K562 (cell line): ENCODE measurements at regions not wholly inside any gene's neighbourhood (a gene's known extent, or its start where the extent isn't known, plus 50 kb on each side); places are given as distances from the start of the nearest gene placed in this dataset.

Experiments
- ATAC-seq: fragments of 200-7000 bp; cut with Tn5 transposase; 3 replicates; pipeline ENCODE4 v1.9.1; 2020; ENCODE audit warnings: moderate library complexity
- BruUV-seq: library from RNA; stranded (reverse); fragments of 400-500 nt; replicated peaks from 2 replicates; lab custom pipeline; 2021; lab: Mats Ljungman, UMichigan
- CTCF ChIA-PET: fragments of 300-600 bp; formaldehyde crosslinking; extraction: SDS; loops from one replicate; lab custom pipeline; 2021; ENCODE audit warnings: low intra/inter-chr PET ratio; lab: Yijun Ruan, JAX
- POLR2A ChIA-PET: fragments of 300-600, 350-650 bp; sonication (Branson Sonifier 250); formaldehyde crosslinking; extraction: SDS; loops from one replicate; lab custom pipeline; 2021; ENCODE audit warnings: antibody characterized with exemption, inconsistent platforms; lab: Yijun Ruan, JAX
- DNase-seq, 4 experiments: peaks; one replicate each; pipeline versions ENCODE4 v3.0.0 to v3.0.0-alpha.2; 2011 to 2018; ENCODE audit warnings: low spot score in 3 of 4, mixed read lengths in 3 of 4; ENCODE audit errors: extremely low read depth in 1 of 4
- FAIRE-seq: peaks from 2 replicates; lab custom pipeline; 2011; peaks lifted over from hg19 to GRCh38; lab: Jason Lieb, UNC
- H2AFZ ChIP-seq: 2 replicates; pipeline ENCODE4 v1.6.0; 2011; ENCODE audit warnings: low read depth, low read length, control low read depth, inconsistent platforms
- H3K27ac ChIP-seq: fragments of 200-600 bp; 3 replicates; pipeline ENCODE4 v1.8.0; 2011; ENCODE audit warnings: low read depth, mild to moderate bottlenecking, control low read depth, inconsistent platforms, low read length, moderate library complexity, mixed read lengths; ENCODE audit errors: extremely low read depth
- H3K27me3 ChIP-seq, 2 experiments: fragments of 300-600 bp in 1 of 2; 2 replicates in 1 of 2; 3 replicates in 1 of 2; pipeline versions ENCODE4 v1.6.0 to v1.8.0; 2011; ENCODE audit warnings: inconsistent platforms in 2 of 2, low read length in 2 of 2, mild to moderate bottlenecking in 1 of 2, mixed read lengths in 1 of 2, moderate library complexity in 1 of 2; ENCODE audit not compliant: control insufficient read depth in 2 of 2, insufficient read depth in 2 of 2
- H3K36me3 ChIP-seq: fragments of 300-600 bp; 3 replicates; pipeline ENCODE4 v1.8.0; 2011; ENCODE audit warnings: mild to moderate bottlenecking, low read length, inconsistent platforms; ENCODE audit not compliant: control insufficient read depth, insufficient read depth
- H3K4me1 ChIP-seq, 2 experiments: fragments of 200-600 bp in 1 of 2; replicated peaks in 1 of 2; 2 replicates in 1 of 2; 3 replicates in 1 of 2; pipeline versions ENCODE4 v1.5.1 to v1.8.0; 2011; ENCODE audit warnings: inconsistent platforms in 2 of 2, low read length in 2 of 2, mild to moderate bottlenecking in 1 of 2, mixed read lengths in 1 of 2, moderate library complexity in 1 of 2; ENCODE audit not compliant: control insufficient read depth in 2 of 2, insufficient read depth in 2 of 2
- H3K4me2 ChIP-seq: 2 replicates; pipeline ENCODE4 v1.6.1; 2011; ENCODE audit warnings: low read length, control low read depth, inconsistent platforms, mixed read lengths; ENCODE audit not compliant: insufficient read depth
- H3K4me3 ChIP-seq: fragments of 200-600 bp; sonication (generic), shearing (Covaris generic); 2 replicates; pipeline ENCODE4 v1.5.1; 2016; ENCODE audit warnings: control low read depth, inconsistent platforms
- H3K79me2 ChIP-seq: fragments of 200-600 bp; 3 replicates; pipeline ENCODE4 v1.8.0; 2011; ENCODE audit warnings: low read length, inconsistent platforms; ENCODE audit not compliant: control insufficient read depth, insufficient read depth
- H3K9ac ChIP-seq, 2 experiments: 2 replicates each; pipeline versions ENCODE4 v1.6.0 to v1.6.1; 2011; ENCODE audit warnings: low read depth in 2 of 2, low read length in 2 of 2, control low read depth in 1 of 2, inconsistent platforms in 1 of 2, mild to moderate bottlenecking in 1 of 2, mixed read lengths in 1 of 2; ENCODE audit not compliant: insufficient read depth in 1 of 2
- H3K9me1 ChIP-seq: one replicate; pipeline ENCODE4 v1.6.0; 2011; ENCODE audit warnings: inconsistent platforms, mild to moderate bottlenecking, low read length, moderate library complexity; ENCODE audit not compliant: control insufficient read depth, insufficient read depth
- H3K9me3 ChIP-seq: replicated peaks from 2 replicates; pipeline ENCODE4 v1.5.1; 2011; ENCODE audit warnings: low read depth, low read length, inconsistent platforms; ENCODE audit not compliant: control insufficient read depth, insufficient read depth
- H4K20me1 ChIP-seq: replicated peaks from 2 replicates; pipeline ENCODE4 v1.6.1; 2011; ENCODE audit warnings: low read length, inconsistent platforms, mixed read lengths; ENCODE audit not compliant: control insufficient read depth, insufficient read depth
- AFF4 ChIP-seq: sonication (generic); formaldehyde crosslinking; IDR thresholded peaks from 2 replicates; pipeline ENCODE4 v1.8.0; 2023; ENCODE audit warnings: mild to moderate bottlenecking, missing genetic modification reagents
- CCAR2 ChIP-seq: fragments of 200-400 bp; formaldehyde crosslinking; IDR thresholded peaks from 2 replicates; pipeline ENCODE4 v1.6.1; 2017; ENCODE audit warnings: mild to moderate bottlenecking, low read depth, low read length
- KHSRP ChIP-seq: fragments of 450-650 bp; IDR thresholded peaks from 2 replicates; pipeline ENCODE4 v1.6.1; 2017
- MCM3 ChIP-seq: fragments of 450-650 bp; IDR thresholded peaks from 2 replicates; pipeline ENCODE4 v1.6.1; 2016
- TRIM25 ChIP-seq: fragments of 450-650 bp; IDR thresholded peaks from 2 replicates; pipeline ENCODE4 v1.7.0; 2016; ENCODE audit warnings: borderline replicate concordance
- ZBTB12 ChIP-seq: fragments of 250-450 bp; sonication (Bioruptor Pico); IDR thresholded peaks from 2 replicates; pipeline ENCODE4 v1.4.0; 2020
- ZC3H4 ChIP-seq: sonication (generic); formaldehyde crosslinking; IDR thresholded peaks from 2 replicates; pipeline ENCODE4 v1.9.0; 2021; ENCODE audit warnings: missing genetic modification reagents, borderline replicate concordance
- ZEB2 ChIP-seq: fragments of 450-650 bp; IDR thresholded peaks from 2 replicates; pipeline ENCODE4 v1.6.1; 2016
- ZNF316 ChIP-seq: fragments of 450-650 bp; IDR thresholded peaks from 2 replicates; pipeline ENCODE4 v1.6.1; 2016
- ZNF398 ChIP-seq: fragments of 250-450 bp; sonication (Bioruptor Pico); IDR thresholded peaks from 2 replicates; pipeline ENCODE4 v1.8.0; 2021; ENCODE audit warnings: moderate library complexity, mild to moderate bottlenecking, inconsistent platforms
- WGBS: fragments of 100-300 bp; shearing (Covaris generic); methylation state at CpG from one replicate; pipeline ENCODE4 v1.1.6; 2016; ENCODE audit warnings: low coverage, mixed read lengths; ENCODE audit not compliant: insufficient coverage; ENCODE audit errors: missing lambda C conversion rate; 5-methylcytosine and 5-hydroxymethylcytosine counted together
- in situ Hi-C: fragments of 300-500 bp; cut with MboI; formaldehyde crosslinking; loops from 4 replicates; pipeline ENCODE4 v1.15.0; 2018; ENCODE audit warnings: inconsistent platforms, mixed read lengths
- intact Hi-C: fragments of 100-400 bp; cut with micrococcal nuclease; formaldehyde crosslinking; loops from 2 replicates; pipeline ENCODE4 v1.14.2; 2022

- WGBS = 2% methylated on average over 5 of the region's 5 CpGs
- in situ Hi-C loops = no loop called here
- no TSS peak for BruUV-seq
- H3K36me3 ChIP-seq = no peaks in the 10 kb centered on the region
- H3K27ac ChIP-seq = no peak overlapping the region
- H3K4me1 ChIP-seq = no peaks in the 10 kb centered on the region
- TF ChIP-seq MCM3 (no peak), CCAR2 (no peak), ZNF316 (no peak), ZEB2 (no peak), KHSRP (no peak), TRIM25 (no peak), AFF4 (no peak), ZC3H4 (CRISPR knock-in tag) (no peak), ZNF398 (CRISPR knock-in tag) (no peak), ZBTB12 (CRISPR knock-in tag) (no peak)
- intact Hi-C loops = no loop called here
- DNase-seq (no peak), ATAC-seq (no peak), FAIRE-seq (no peak)
- H3K9me1 ChIP-seq = no peaks in the 10 kb centered on the region
- no peak overlapping the region for H2AFZ ChIP-seq
- no peak overlapping the region for H3K9ac ChIP-seq
- H3K27me3 ChIP-seq = peaks cover 0 to 8% of the 10 kb centered on the region in 2 experiments; a peak in 2 of 5 replicates
- H4K20me1 ChIP-seq = no peaks in the 10 kb centered on the region
- no peaks in the 10 kb centered on the region for H3K79me2 ChIP-seq
- H3K9me3 ChIP-seq = no peaks in the 10 kb centered on the region
- no peak overlapping the region for H3K4me3 ChIP-seq
- ChIA-PET CTCF (no interaction called here), POLR2A (no interaction called here)
- no peak overlapping the region for H3K4me2 ChIP-seq
Measured at GRCh38 chr14:61226015-61226654, 55.0 kb downstream of the TMEM30B start.
